IMR-90 (cell line): ENCODE measurements at regions not wholly inside any gene's neighbourhood (a gene's known extent, or its start where the extent isn't known, plus 50 kb on each side); places are given as distances from the start of the nearest gene placed in this dataset.

ENCODE experiments used
- ATAC-seq: fragments of 200-7000 bp; cut with Tn5 transposase; 2 replicates; pipeline ENCODE4 v1.9.1; 2020; ENCODE audit warnings: low read depth, mild to moderate bottlenecking, moderate library complexity
- BruUV-seq: library from RNA; stranded (reverse); fragments of 400-500 nt; replicated peaks from 2 replicates; lab custom pipeline; 2021; lab: Mats Ljungman, UMichigan
- CTCF ChIA-PET: fragments of 300-600 bp; formaldehyde crosslinking; extraction: SDS; loops from one replicate; lab custom pipeline; 2021; ENCODE audit warnings: antibody characterized with exemption; lab: Yijun Ruan, JAX
- POLR2A ChIA-PET: fragments of 300-600 bp; sonication (Branson Sonifier 250); formaldehyde crosslinking; loops from one replicate; lab custom pipeline; 2022; ENCODE audit warnings: antibody characterized with exemption; ENCODE audit not compliant: unreplicated experiment; lab: Charles Lee
- DNase-seq: peaks from one replicate; pipeline ENCODE4 v3.0.0; 2013
- H2AFZ ChIP-seq: replicated peaks from 2 replicates; pipeline ENCODE3; 2013; ENCODE audit warnings: low read length, mild to moderate bottlenecking; ENCODE audit not compliant: poor library complexity
- H2AK5ac ChIP-seq: 2 replicates; pipeline ENCODE4 v1.6.1; 2013; ENCODE audit warnings: low read depth, low read length, inconsistent platforms
- H2AK9ac ChIP-seq: replicated peaks from 2 replicates; pipeline ENCODE3; 2013; ENCODE audit warnings: mild to moderate bottlenecking, low read depth, low read length, moderate library complexity; ENCODE audit not compliant: poor library complexity
- H2BK120ac ChIP-seq: 2 replicates; pipeline ENCODE4 v1.6.1; 2013; ENCODE audit warnings: low read depth, low read length, inconsistent platforms
- H2BK15ac ChIP-seq: 3 replicates; pipeline ENCODE4 v1.6.1; 2013; ENCODE audit warnings: low read depth, low read length, inconsistent platforms
- H2BK20ac ChIP-seq: 2 replicates; pipeline ENCODE4 v1.6.1; 2013; ENCODE audit warnings: low read depth, mild to moderate bottlenecking, inconsistent platforms, low read length, moderate library complexity
- H2BK5ac ChIP-seq: 2 replicates; pipeline ENCODE4 v1.6.1; 2013; ENCODE audit warnings: mild to moderate bottlenecking, low read depth, low read length, inconsistent platforms; ENCODE audit not compliant: poor library complexity, severe bottlenecking
- H3K14ac ChIP-seq: replicated peaks from 2 replicates; pipeline ENCODE4 v1.6.1; 2013; ENCODE audit warnings: low read depth, low read length, inconsistent platforms
- H3K18ac ChIP-seq: 2 replicates; pipeline ENCODE4 v1.6.1; 2013; ENCODE audit warnings: low read depth, low read length, control low read depth
- H3K23ac ChIP-seq: 2 replicates; pipeline ENCODE4 v1.6.1; 2013; ENCODE audit warnings: low read depth, low read length, inconsistent platforms
- H3K27ac ChIP-seq: 2 replicates; pipeline ENCODE4 v1.5.1; 2013; ENCODE audit warnings: mild to moderate bottlenecking, control low read depth, low read length; ENCODE audit not compliant: insufficient read depth
- H3K27me3 ChIP-seq: 2 replicates; pipeline ENCODE4 v1.6.1; 2013; ENCODE audit warnings: low read length; ENCODE audit not compliant: control insufficient read depth, insufficient read depth
- H3K36me3 ChIP-seq: 2 replicates; pipeline ENCODE4 v1.6.1; 2013; ENCODE audit warnings: low read length, mixed read lengths; ENCODE audit not compliant: control insufficient read depth, insufficient read depth
- H3K4ac ChIP-seq: 2 replicates; pipeline ENCODE4 v1.6.1; 2013; ENCODE audit warnings: low read depth, low read length, inconsistent platforms
- H3K4me1 ChIP-seq: 2 replicates; pipeline ENCODE4 v1.6.1; 2013; ENCODE audit warnings: low read length, mixed read lengths; ENCODE audit not compliant: control insufficient read depth, insufficient read depth
- H3K4me2 ChIP-seq: 2 replicates; pipeline ENCODE4 v1.6.1; 2013; ENCODE audit warnings: low read depth, mild to moderate bottlenecking, control low read depth, low read length, moderate library complexity
- H3K4me3 ChIP-seq: 2 replicates; pipeline ENCODE4 v1.5.1; 2013; ENCODE audit warnings: low read depth, mild to moderate bottlenecking, control low read depth, low read length, moderate library complexity; ENCODE audit not compliant: insufficient read depth
- H3K56ac ChIP-seq: 2 replicates; pipeline ENCODE4 v1.6.1; 2013; ENCODE audit warnings: low read length, inconsistent platforms; ENCODE audit not compliant: insufficient read depth; ENCODE audit errors: extremely low read depth
- H3K79me1 ChIP-seq, 2 experiments: 2 replicates each; pipeline ENCODE4 v1.6.1; 2013; ENCODE audit warnings: low read length in 2 of 2, inconsistent platforms in 1 of 2, low read depth in 1 of 2
- H3K9ac ChIP-seq: 2 replicates; pipeline ENCODE4 v1.6.1; 2013; ENCODE audit warnings: low read depth, low read length, control low read depth
- H3K9me1 ChIP-seq: 2 replicates; pipeline ENCODE4 v1.6.1; 2013; ENCODE audit warnings: low read length, inconsistent platforms; ENCODE audit not compliant: insufficient read depth
- H3K9me3 ChIP-seq: 2 replicates; pipeline ENCODE4 v1.6.1; 2013; ENCODE audit warnings: low read length; ENCODE audit not compliant: control insufficient read depth, insufficient read depth
- H4K20me1 ChIP-seq: 2 replicates; pipeline ENCODE4 v1.6.1; 2013; ENCODE audit warnings: low read length, inconsistent platforms; ENCODE audit not compliant: insufficient read depth
- H4K5ac ChIP-seq: 2 replicates; pipeline ENCODE4 v1.6.1; 2013; ENCODE audit warnings: mild to moderate bottlenecking, low read depth, low read length, control low read depth
- H4K8ac ChIP-seq, 2 experiments: 2 replicates each; pipeline ENCODE4 v1.6.1; 2013; ENCODE audit warnings: low read depth in 2 of 2, low read length in 2 of 2, control low read depth in 1 of 2, inconsistent platforms in 1 of 2
- H4K91ac ChIP-seq: 2 replicates; pipeline ENCODE4 v1.6.1; 2013; ENCODE audit warnings: low read depth, low read length, inconsistent platforms; ENCODE audit not compliant: insufficient read depth
- BHLHE40 ChIP-seq: fragments of 150-350 bp; IDR thresholded peaks from 2 replicates; pipeline ENCODE4 v1.6.1; 2016; ENCODE audit warnings: mild to moderate bottlenecking, low read depth, low read length
- MXI1 ChIP-seq: IDR thresholded peaks from 2 replicates; pipeline ENCODE4 v1.6.1; 2012; ENCODE audit warnings: low read depth, mild to moderate bottlenecking, low read length, moderate library complexity, borderline replicate concordance
- NFE2L2 ChIP-seq: fragments of 150-350 bp; IDR thresholded peaks from 2 replicates; pipeline ENCODE4 v1.6.1; 2016; ENCODE audit warnings: low read depth, mild to moderate bottlenecking, low read length
- RAD21 ChIP-seq: IDR thresholded peaks from 2 replicates; pipeline ENCODE4 v1.6.1; 2012; ENCODE audit warnings: low read length, improper control_type of control experiment
- dilution Hi-C: fragments of 300-500 bp; cut with HindIII; formaldehyde crosslinking; loops from one replicate; pipeline ENCODE4 v1.14.3; 2018; ENCODE audit warnings: low sequenced_read_pairs; ENCODE audit not compliant: unreplicated experiment
- in situ Hi-C: fragments of 300-500 bp; cut with MboI; formaldehyde crosslinking; loops from 3 replicates; pipeline ENCODE4 v1.14.3; 2019; ENCODE audit warnings: low sequenced_read_pairs, inconsistent platforms, mixed read lengths
- intact Hi-C: fragments of 100-400 bp; cut with micrococcal nuclease; formaldehyde crosslinking; loops from 2 replicates; pipeline ENCODE4 v1.10.0; 2022

- no peak overlapping the region for H3K4me2 ChIP-seq
- no peak overlapping the region for H3K23ac ChIP-seq
- 0 out of 2 replicates have a peak, but pooled peaks cover 2% of the 10 kb centered on the region for H3K27me3 ChIP-seq
- H3K56ac ChIP-seq, result no peak overlapping the region
- TF ChIP-seq MXI1, result no peak
- TF ChIP-seq BHLHE40, result no peak
- no peak for TF ChIP-seq NFE2L2
- TF ChIP-seq RAD21, result no peak
- in situ Hi-C loops, result no loop called here
- no peak overlapping the region for H3K18ac ChIP-seq
- intact Hi-C loops, result no loop called here
- no peak overlapping the region for H2BK120ac ChIP-seq
- H2BK5ac ChIP-seq, result no peak overlapping the region
- no peak for ATAC-seq
- no TSS peak for BruUV-seq
- no peak overlapping the region for H4K8ac ChIP-seq
- H4K5ac ChIP-seq, result no peak overlapping the region
- no peak overlapping the region for H3K27ac ChIP-seq
- H3K4ac ChIP-seq, result no peak overlapping the region
- H3K9me3 ChIP-seq, result no peaks in the 10 kb centered on the region
- no peak overlapping the region for H2AFZ ChIP-seq
- H3K4me1 ChIP-seq, result no peaks in the 10 kb centered on the region
- no peak overlapping the region for H3K9ac ChIP-seq
- H2BK20ac ChIP-seq, result no peak overlapping the region
- H3K79me1 ChIP-seq, result no peaks in the 10 kb centered on the region
- no peaks in the 10 kb centered on the region for H4K20me1 ChIP-seq
- H2AK9ac ChIP-seq, result no peak overlapping the region
- no peaks in the 10 kb centered on the region for H3K36me3 ChIP-seq
- H3K14ac ChIP-seq, result no peak overlapping the region
- no peak for DNase-seq
- dilution Hi-C loops, result no loop called here
- no peak overlapping the region for H2BK15ac ChIP-seq
- H3K4me3 ChIP-seq, result no peak overlapping the region
- ChIA-PET POLR2A (no interaction called here), CTCF (interaction anchor here (0.7 kb wide), 1 partner anchor 15 kb away, joined by 3 read pairs; no protein-coding TSS in a partner anchor)
- no peak overlapping the region for H4K91ac ChIP-seq
- no peaks in the 10 kb centered on the region for H3K9me1 ChIP-seq
- no peak overlapping the region for H2AK5ac ChIP-seq
These were observed 100.7 kb upstream of the RASGEF1B start for GRCh38 chr4:81572402-81572801.
